Aorta (tissue), 5 donors: ENCODE measurements at regions not wholly inside any gene's neighbourhood (a gene's known extent, or its start where the extent isn't known, plus 50 kb on each side); places are given as distances from the start of the nearest gene placed in this dataset.
A peak's percentile ranks its signal among the peaks of the same experiment; 100 is the strongest.

Source experiments
- ATAC-seq: fragments of 200-7000 bp; cut with Tn5 transposase; one replicate; pipeline ENCODE4 v1.9.1; 2022; ENCODE audit warnings: moderate library complexity; ENCODE audit not compliant: low FRiP score
- DNase-seq, 2 donors: peaks; one replicate each; pipeline ENCODE4 v3.0.0-alpha.2; 2020
- H3K27ac ChIP-seq, 2 donors: one replicate each; pipeline ENCODE4 v1.5.1; 2013; ENCODE audit warnings: low read length in 2 of 2, mild to moderate bottlenecking in 2 of 2, moderate library complexity in 2 of 2, control low read depth in 1 of 2, inconsistent platforms in 1 of 2, low read depth in 1 of 2
- H3K27me3 ChIP-seq, 2 donors: one replicate each; pipeline ENCODE4 v1.6.1; 2013; ENCODE audit warnings: control low read depth in 1 of 2, low read length in 1 of 2, mild to moderate bottlenecking in 1 of 2, moderate library complexity in 1 of 2; ENCODE audit not compliant: insufficient read depth in 2 of 2, control insufficient read depth in 1 of 2
- H3K36me3 ChIP-seq, 2 donors: one replicate each; pipeline ENCODE4 v1.6.1; 2013; ENCODE audit warnings: control low read depth in 1 of 2, low read length in 1 of 2, mild to moderate bottlenecking in 1 of 2; ENCODE audit not compliant: insufficient read depth in 2 of 2, control insufficient read depth in 1 of 2
- H3K4me1 ChIP-seq, 2 donors: one replicate each; pipeline ENCODE4 v1.6.1; 2013; ENCODE audit warnings: low read length in 2 of 2, control low read depth in 1 of 2, mild to moderate bottlenecking in 1 of 2, moderate library complexity in 1 of 2; ENCODE audit not compliant: insufficient read depth in 2 of 2, control insufficient read depth in 1 of 2
- H3K4me3 ChIP-seq, 2 donors: one replicate each; pipeline ENCODE4 v1.5.1; 2013; ENCODE audit warnings: low read length in 2 of 2, control low read depth in 1 of 2, mild to moderate bottlenecking in 1 of 2
- H3K9me3 ChIP-seq: one replicate; pipeline ENCODE4 v1.6.1; 2013; ENCODE audit warnings: mild to moderate bottlenecking, low read length; ENCODE audit not compliant: control insufficient read depth
- WGBS, 2 donors: extraction: QIAGEN DNeasy Blood & Tissue Kit; methylation state at CpG; one replicate each; pipeline ENCODE4 v1.1.7; 2013; 5-methylcytosine and 5-hydroxymethylcytosine counted together
- intact Hi-C, 2 donors: fragments of 100-400 bp; cut with DNase I; formaldehyde crosslinking; loops; one replicate each; pipeline versions ENCODE4 v1.14.2 to v1.15.0; 2022
- donor health status: healthy with polysubstance abuse.
- donor health status: Bipolar disorder and iron deficiency.
- donor health status: DM: no; HTN: no; CAD: no.
- donor health status: DM: no; HTN: no; CAD: no.
- donor health status: DM: yes; HTN: yes; CAD: no.

- no peak overlapping the region for H3K27ac ChIP-seq
- DNase-seq (no peak), ATAC-seq (no peak)
- no peaks in the 10 kb centered on the region for H3K4me1 ChIP-seq
- H3K9me3 ChIP-seq: no peaks in the 10 kb centered on the region
- 62 to 63% methylated on average over 3 of the region's 3 CpGs for WGBS, 2 donors
- H3K36me3 ChIP-seq: no peaks in the 10 kb centered on the region
- no peak overlapping the region for H3K4me3 ChIP-seq
- intact Hi-C loops: no loop called here
- no peaks in the 10 kb centered on the region for H3K27me3 ChIP-seq
Measured at GRCh38 chr3:76570436-76571057, 469.4 kb upstream of the ROBO2 start.

GRCh38 chr3:76576201-76576600, 463.7 kb upstream of the ROBO2 start:
- Histone ChIP-seq H3K4me3 (no peak overlapping the region), H3K4me1 (no peaks in the 10 kb centered on the region), H3K36me3 (no peaks in the 10 kb centered on the region), H3K27me3 (no peaks in the 10 kb centered on the region), H3K27ac (no peak overlapping the region), H3K9me3 (no peaks in the 10 kb centered on the region)
- intact Hi-C loops: no loop called here
- WGBS, 2 donors: 83 to 86% methylated on average over 2 of the region's 2 CpGs
- no peak for ATAC-seq
- no peak for DNase-seq

- no peak overlapping the region for H3K27ac ChIP-seq
- H3K4me1 ChIP-seq: no peaks in the 10 kb centered on the region
- no peak overlapping the region for H3K4me3 ChIP-seq
- intact Hi-C loops: no loop called here
- no peaks in the 10 kb centered on the region for H3K9me3 ChIP-seq
- no peaks in the 10 kb centered on the region for H3K27me3 ChIP-seq
- ATAC-seq (no peak), DNase-seq (no peak)
- no peaks in the 10 kb centered on the region for H3K36me3 ChIP-seq
Measured at GRCh38 chr3:76582098-76582497, 457.8 kb upstream of the ROBO2 start.

- Histone ChIP-seq H3K4me1 (no peaks in the 10 kb centered on the region), H3K36me3 (no peaks in the 10 kb centered on the region), H3K4me3 (no peak overlapping the region), H3K27ac (no peak overlapping the region), H3K27me3 (no peaks in the 10 kb centered on the region), H3K9me3 (no peaks in the 10 kb centered on the region)
- WGBS, 2 donors: 32 to 36% methylated on average over 5 of the region's 5 CpGs
- ATAC-seq (no peak), DNase-seq (no peak)
- intact Hi-C loops: no loop called here
Measured at GRCh38 chr3:76582632-76583378, 457.1 kb upstream of the ROBO2 start.

GRCh38 chr3:76585794-76586392, 454.0 kb upstream of the ROBO2 start:
- ATAC-seq (no peak), DNase-seq (no peak)
- Histone ChIP-seq H3K36me3 (no peaks in the 10 kb centered on the region), H3K27me3 (no peaks in the 10 kb centered on the region), H3K4me3 (no peak overlapping the region), H3K9me3 (no peaks in the 10 kb centered on the region), H3K4me1 (no peaks in the 10 kb centered on the region), H3K27ac (no peak overlapping the region)
- intact Hi-C loops: no loop called here
- 65 to 75% methylated on average over 2 of the region's 2 CpGs for WGBS, 2 donors

GRCh38 chr3:76586471-76586870, 453.4 kb upstream of the ROBO2 start:
- Histone ChIP-seq H3K27me3 (no peaks in the 10 kb centered on the region), H3K4me1 (no peaks in the 10 kb centered on the region), H3K4me3 (no peak overlapping the region), H3K27ac (no peak overlapping the region), H3K36me3 (no peaks in the 10 kb centered on the region), H3K9me3 (no peaks in the 10 kb centered on the region)
- DNase-seq: no peak
- no peak for ATAC-seq
- intact Hi-C loops: no loop called here

- H3K9me3 ChIP-seq: peaks cover 2% of the 10 kb centered on the region
- ATAC-seq: no peak
- H3K36me3 ChIP-seq: no peaks in the 10 kb centered on the region
- intact Hi-C loops: no loop called here
- WGBS, 2 donors: 94 to 96% methylated on average over 11 of the region's 11 CpGs
- H3K4me3 ChIP-seq: no peak overlapping the region
- H3K27me3 ChIP-seq: no peaks in the 10 kb centered on the region
- DNase-seq: peak in 1 of 2 donors; percentile 25
- H3K27ac ChIP-seq: no peak overlapping the region
- no peaks in the 10 kb centered on the region for H3K4me1 ChIP-seq
Measured at GRCh38 chr3:76610150-76610549, 429.7 kb upstream of the ROBO2 start.

GRCh38 chr3:76615719-76616118, 424.2 kb upstream of the ROBO2 start:
- intact Hi-C loops: no loop called here
- no peaks in the 10 kb centered on the region for H3K9me3 ChIP-seq
- no peak for ATAC-seq
- H3K27ac ChIP-seq: no peak overlapping the region
- H3K4me1 ChIP-seq: no peaks in the 10 kb centered on the region
- H3K4me3 ChIP-seq: no peak overlapping the region
- no peaks in the 10 kb centered on the region for H3K27me3 ChIP-seq
- DNase-seq: no peak
- WGBS, 2 donors: 14 to 31% methylated on average over 1 of the region's 1 CpG
- H3K36me3 ChIP-seq: no peaks in the 10 kb centered on the region

GRCh38 chr3:76624164-76624563, 415.7 kb upstream of the ROBO2 start:
- no peak for ATAC-seq
- intact Hi-C loops: no loop called here
- WGBS, 2 donors: 87% methylated on average over 6 of the region's 6 CpGs

More at GRCh38 chr3:76624164-76624563, 415.7 kb upstream of the ROBO2 start:
- Histone ChIP-seq H3K27me3 (no peaks in the 10 kb centered on the region), H3K27ac (no peak overlapping the region), H3K4me3 (no peak overlapping the region), H3K9me3 (no peaks in the 10 kb centered on the region), H3K36me3 (no peaks in the 10 kb centered on the region), H3K4me1 (no peaks in the 10 kb centered on the region)
- DNase-seq: no peak
